SK-N-MC (cell line): ENCODE measurements at regions not wholly inside any gene's neighbourhood (a gene's known extent, or its start where the extent isn't known, plus 50 kb on each side); places are given as distances from the start of the nearest gene placed in this dataset.
"Not testable (repeated sequence)": the region's sequence is repeated elsewhere in the genome, so short reads cannot be mapped to it uniquely, and the experiment has no call there.

ENCODE experiments used
- DNase-seq: peaks from one replicate; pipeline ENCODE4 v3.0.0-alpha.2; 2011; ENCODE audit warnings: low read depth, low spot score
- H3K27ac ChIP-seq: fragments of 200-600 bp; sonication (generic); 2 replicates; pipeline ENCODE4 v1.5.1; 2016; ENCODE audit warnings: mixed run types
- H3K36me3 ChIP-seq: fragments of 200-600 bp; sonication (generic); 2 replicates; pipeline ENCODE4 v1.6.1; 2017; ENCODE audit warnings: antibody characterized with exemption, low read length, mixed read lengths; ENCODE audit not compliant: insufficient read depth
- H3K4me3 ChIP-seq: fragments of 200-600 bp; sonication (generic); 2 replicates; pipeline ENCODE4 v1.5.1; 2016
- H3K9ac ChIP-seq: fragments of 200-600 bp; sonication (generic); 2 replicates; pipeline ENCODE4 v1.8.0; 2017; ENCODE audit warnings: mixed run types, mixed read lengths; ENCODE audit not compliant: insufficient read length
- H3K9me3 ChIP-seq: fragments of 200-600 bp; sonication (generic); 2 replicates; pipeline ENCODE4 v1.6.1; 2017; ENCODE audit warnings: low read depth, mild to moderate bottlenecking, antibody characterized with exemption, low read length, moderate library complexity, mixed read lengths
- EZH2 ChIP-seq: fragments of 200-600 bp; sonication (generic); IDR thresholded peaks from one replicate; pipeline ENCODE4 v1.6.1; 2017; ENCODE audit warnings: antibody characterized with exemption
- FOXP2 ChIP-seq: optimal IDR thresholded peaks from 2 replicates; pipeline ENCODE3; 2011; ENCODE audit warnings: mild to moderate bottlenecking, moderate library complexity; ENCODE audit not compliant: insufficient read depth; ENCODE audit errors: extremely low read length, control extremely low read depth
- POLR2AphosphoS5 ChIP-seq: IDR thresholded peaks from 2 replicates; pipeline ENCODE4 v1.6.1; 2012; ENCODE audit warnings: mild to moderate bottlenecking, low read depth, low read length, borderline replicate concordance

DNA sequence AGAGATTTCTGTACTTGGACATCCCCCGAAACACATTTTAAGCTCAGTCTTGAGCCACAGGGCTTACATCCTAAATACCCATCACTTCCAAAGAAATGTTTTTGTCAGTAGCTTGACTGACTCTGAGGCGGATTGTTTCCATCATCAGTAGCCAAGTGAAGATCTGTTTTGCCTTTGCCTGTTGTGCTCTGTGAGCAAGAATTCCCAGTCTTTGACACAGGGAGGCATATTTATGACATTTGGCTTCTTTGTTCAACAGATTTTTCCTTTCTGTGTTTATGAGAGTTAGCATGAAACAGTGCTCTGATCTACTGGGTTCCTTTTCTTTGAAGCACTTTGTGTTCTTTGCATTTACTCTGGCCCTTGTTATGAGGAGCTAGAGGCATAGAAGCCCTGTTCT, 132.1 kb upstream of the CDIN1 start:
- Histone ChIP-seq H3K9me3 (no peaks in the 10 kb centered on the region), H3K9ac (no peak overlapping the region), H3K36me3 (no peaks in the 10 kb centered on the region), H3K4me3 (no peak overlapping the region), H3K27ac (no peak overlapping the region)
- no peak for DNase-seq
- TF ChIP-seq POLR2AphosphoS5, result no peak
- no peak for TF ChIP-seq FOXP2
- no peak for TF ChIP-seq EZH2

DNA sequence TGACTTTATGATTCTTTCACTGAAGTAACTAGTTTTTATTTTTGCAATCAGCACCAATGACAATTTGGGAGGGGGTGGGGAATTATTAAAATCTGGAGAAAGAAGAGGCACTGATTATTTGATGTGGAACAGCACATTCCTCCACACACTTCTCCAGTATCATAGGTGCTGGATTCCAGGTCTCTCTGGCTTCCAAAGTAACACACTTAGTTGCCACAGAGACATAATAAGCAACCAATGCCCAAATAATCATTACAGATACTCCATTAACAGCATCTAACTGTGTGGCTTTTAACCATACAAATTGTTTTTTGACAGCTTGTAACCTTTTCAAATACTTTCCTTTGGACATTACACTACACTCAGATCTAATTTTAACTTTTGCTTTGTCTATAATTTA, 131.0 kb upstream of the CDIN1 start:
- no peak overlapping the region for H3K4me3 ChIP-seq
- H3K36me3 ChIP-seq, result no peaks in the 10 kb centered on the region
- no peak for TF ChIP-seq FOXP2
- no peak for TF ChIP-seq EZH2
- TF ChIP-seq POLR2AphosphoS5, result no peak
- no peaks in the 10 kb centered on the region for H3K9me3 ChIP-seq
- no peak overlapping the region for H3K27ac ChIP-seq
- H3K9ac ChIP-seq, result no peak overlapping the region
- DNase-seq, result no peak

DNA sequence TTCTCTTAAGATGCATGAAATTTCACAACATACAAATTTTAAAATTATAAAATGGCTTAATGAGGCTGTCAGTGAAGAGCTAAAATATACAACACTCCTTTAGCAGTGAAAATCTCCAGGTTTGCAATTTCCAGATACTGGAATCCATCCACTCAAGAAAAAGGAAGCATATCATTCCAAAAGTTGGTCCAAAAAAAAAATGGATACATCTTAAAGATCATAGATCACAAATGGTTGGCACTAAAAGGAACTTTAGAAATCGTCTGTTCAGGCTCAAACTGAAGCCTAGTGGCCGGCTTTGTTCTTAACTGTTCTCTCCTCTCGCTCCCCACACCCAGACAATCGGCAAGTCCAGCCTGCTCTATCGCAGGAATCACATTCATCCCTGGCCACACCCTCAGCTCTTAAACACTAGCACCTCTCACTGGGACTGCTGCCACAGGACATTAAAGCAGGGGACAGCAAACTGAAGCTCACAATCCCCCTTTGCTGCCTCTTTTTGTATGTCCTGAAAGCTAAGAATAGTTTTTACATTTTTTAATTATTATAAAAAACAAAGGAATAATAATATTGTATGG, 130.3 kb upstream of the CDIN1 start:
- H3K27ac ChIP-seq, result no peak overlapping the region
- H3K36me3 ChIP-seq, result no peaks in the 10 kb centered on the region
- no peak for DNase-seq
- H3K9ac ChIP-seq, result no peak overlapping the region
- TF ChIP-seq FOXP2, result no peak
- no peak for TF ChIP-seq POLR2AphosphoS5
- TF ChIP-seq EZH2, result no peak
- H3K9me3 ChIP-seq, result no peaks in the 10 kb centered on the region
- no peak overlapping the region for H3K4me3 ChIP-seq

DNA sequence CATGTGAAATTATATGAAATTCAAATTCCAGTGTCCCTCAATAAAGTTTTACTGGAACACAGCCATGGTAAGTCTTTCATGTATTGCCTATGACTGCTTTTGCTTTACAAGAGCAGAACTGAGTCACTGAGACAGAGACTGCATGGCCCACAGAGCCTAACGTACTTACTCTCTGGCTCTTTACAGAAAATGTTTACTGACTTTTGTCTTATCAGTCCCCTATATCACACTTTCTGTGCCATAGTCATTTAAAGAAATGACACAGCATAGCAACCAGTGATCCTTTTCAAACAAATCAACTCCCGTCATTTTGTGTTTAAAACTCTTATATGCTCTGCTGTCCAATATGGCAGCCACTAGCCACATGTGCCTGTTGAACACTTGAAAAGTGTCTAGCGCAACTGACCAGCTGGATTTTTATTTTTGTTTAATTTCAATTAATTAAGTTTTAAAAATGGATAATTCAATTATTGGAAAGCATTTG, 129.7 kb upstream of the CDIN1 start:
- no peak overlapping the region for H3K4me3 ChIP-seq
- DNase-seq, result no peak
- TF ChIP-seq POLR2AphosphoS5 (no peak), EZH2 (no peak), FOXP2 (no peak)
- no peaks in the 10 kb centered on the region for H3K9me3 ChIP-seq
- H3K9ac ChIP-seq, result no peak overlapping the region
- H3K27ac ChIP-seq, result no peak overlapping the region
- no peaks in the 10 kb centered on the region for H3K36me3 ChIP-seq

DNA sequence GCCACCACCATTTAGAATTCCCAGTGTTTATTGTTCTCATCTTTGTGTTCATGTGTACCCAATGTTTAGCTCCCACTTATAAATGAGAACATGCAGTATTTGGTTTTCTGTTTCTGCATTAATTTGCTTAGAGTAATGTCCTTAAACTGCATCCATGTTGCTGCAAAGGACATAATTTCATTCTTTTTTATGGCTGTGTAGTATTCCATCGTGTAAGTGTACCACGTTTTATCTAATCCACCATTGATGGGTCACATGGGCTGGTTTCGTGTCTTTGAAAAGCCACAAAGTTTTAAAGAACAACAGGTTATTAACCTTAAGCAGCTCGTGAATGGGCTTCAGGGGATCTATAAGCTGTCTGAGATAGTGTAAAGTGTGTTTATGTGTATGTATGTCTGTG, 125.2 kb upstream of the CDIN1 start:
- not testable (repeated sequence) for H3K9ac ChIP-seq, H3K4me3 ChIP-seq, DNase-seq, H3K9me3 ChIP-seq, H3K27ac ChIP-seq, H3K36me3 ChIP-seq

DNA sequence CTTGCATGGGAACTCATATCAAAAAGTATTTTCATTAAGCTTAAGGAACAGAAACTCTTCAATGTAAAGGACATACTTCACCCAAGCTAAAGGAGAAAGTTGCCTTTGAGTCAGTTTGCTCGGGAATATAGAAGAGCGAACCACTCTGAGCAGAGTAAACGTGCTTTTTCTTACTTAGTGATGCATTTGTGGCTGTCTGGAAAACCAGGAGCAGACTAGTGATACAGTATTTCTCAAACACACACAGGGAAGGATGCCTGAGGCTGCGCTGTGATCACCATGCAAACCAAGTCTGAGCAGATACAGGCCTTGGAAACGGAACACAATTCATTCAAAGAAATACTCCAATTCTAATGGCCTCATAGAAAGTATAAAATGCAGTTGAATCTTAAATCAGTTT, 121.0 kb upstream of the CDIN1 start:
- DNase-seq, result no peak
- Histone ChIP-seq H3K36me3 (no peaks in the 10 kb centered on the region), H3K9ac (no peak overlapping the region), H3K4me3 (no peak overlapping the region), H3K27ac (no peak overlapping the region), H3K9me3 (0 out of 2 replicates have a peak, but pooled peaks cover 6% of the 10 kb centered on the region)
- TF ChIP-seq POLR2AphosphoS5, result no peak

DNA sequence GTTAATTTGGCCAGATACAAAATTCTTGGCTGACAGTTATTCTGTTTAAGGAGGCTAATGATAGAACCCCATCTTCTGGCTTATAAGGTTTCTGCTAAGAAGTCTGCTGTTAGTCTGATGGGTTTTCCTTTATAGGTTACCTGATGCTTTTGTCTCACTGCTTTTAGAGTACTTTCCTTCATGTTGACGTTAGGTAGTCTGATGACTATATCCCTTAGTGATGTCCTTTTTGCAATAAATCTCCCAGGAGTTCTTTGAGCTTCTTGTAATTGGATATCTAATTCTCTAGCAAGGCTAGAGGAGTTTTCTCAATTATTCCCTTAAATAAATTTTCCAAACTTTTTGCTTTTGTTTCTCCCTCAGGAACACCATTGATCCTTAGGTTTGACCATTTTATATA, 114.1 kb upstream of the CDIN1 start:
- Histone ChIP-seq H3K9me3 (0 out of 2 replicates have a peak, but pooled peaks cover 6% of the 10 kb centered on the region), H3K9ac (no peak overlapping the region), H3K27ac (no peak overlapping the region), H3K4me3 (no peak overlapping the region), H3K36me3 (no peaks in the 10 kb centered on the region)
- TF ChIP-seq EZH2 (no peak), FOXP2 (no peak), POLR2AphosphoS5 (no peak)
- DNase-seq, result no peak

DNA sequence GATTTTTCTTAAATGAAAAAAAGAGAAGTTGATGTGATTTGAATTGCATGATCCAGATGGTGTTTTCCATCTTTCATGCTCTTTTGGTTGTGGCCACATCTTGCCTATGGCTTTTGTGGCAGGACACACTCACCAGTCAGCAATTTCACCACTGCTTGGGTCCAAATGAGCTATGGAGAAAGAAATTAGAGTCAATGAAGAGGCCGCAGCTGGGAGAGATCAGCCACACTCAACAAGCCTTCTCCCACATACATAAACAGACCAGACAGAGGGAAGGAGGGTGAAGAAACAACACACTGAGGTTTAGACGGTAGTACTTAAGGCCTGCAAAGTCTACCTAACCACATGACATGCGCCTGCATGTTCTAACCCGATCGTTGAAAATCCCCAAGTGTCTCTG, 110.7 kb upstream of the CDIN1 start:
- H3K9ac ChIP-seq, result no peak overlapping the region
- no peaks in the 10 kb centered on the region for H3K9me3 ChIP-seq
- H3K4me3 ChIP-seq, result no peak overlapping the region
- H3K27ac ChIP-seq, result no peak overlapping the region
- H3K36me3 ChIP-seq, result no peaks in the 10 kb centered on the region
- no peak for DNase-seq
- TF ChIP-seq EZH2, result no peak
- no peak for TF ChIP-seq POLR2AphosphoS5
- no peak for TF ChIP-seq FOXP2

DNA sequence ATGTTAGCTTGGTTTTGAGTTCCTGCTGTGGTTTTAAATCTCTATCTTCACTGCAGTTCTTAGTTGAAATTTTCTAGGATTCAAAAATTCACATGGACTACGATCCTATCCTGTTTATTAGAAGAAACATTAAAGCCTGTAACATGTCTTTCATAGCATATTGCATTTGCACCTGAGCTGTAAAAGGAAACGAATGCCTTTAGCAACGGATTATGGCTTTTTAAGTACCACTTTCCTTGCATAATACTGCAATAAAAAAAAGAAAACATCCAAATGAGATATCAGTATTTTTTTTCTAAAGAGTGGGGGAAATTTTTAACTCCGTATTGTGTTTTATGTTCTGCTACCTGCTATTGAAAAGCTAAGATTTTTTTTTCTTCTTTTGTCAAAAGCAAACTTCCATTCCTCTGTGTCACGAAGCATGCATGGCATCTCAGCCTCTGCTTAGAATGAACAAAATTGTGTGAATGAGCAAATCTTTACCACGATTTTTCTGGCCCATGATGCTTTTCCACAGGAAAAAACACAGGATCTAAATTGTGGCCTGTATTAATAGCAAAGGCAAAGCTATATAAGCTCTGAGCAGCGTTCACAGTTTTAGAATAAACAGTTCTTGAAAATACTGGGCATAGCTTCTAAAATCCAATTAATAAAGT, 110.0 kb upstream of the CDIN1 start:
- DNase-seq, result no peak
- Histone ChIP-seq H3K9me3 (no peaks in the 10 kb centered on the region), H3K27ac (no peak overlapping the region), H3K4me3 (no peak overlapping the region), H3K36me3 (no peaks in the 10 kb centered on the region), H3K9ac (no peak overlapping the region)
- TF ChIP-seq POLR2AphosphoS5 (no peak), EZH2 (no peak), FOXP2 (no peak)
